IMR-90 (cell line): ENCODE measurements at regions not wholly inside any gene's neighbourhood (a gene's known extent, or its start where the extent isn't known, plus 50 kb on each side); places are given as distances from the start of the nearest gene placed in this dataset.

Experiments used
- ATAC-seq: fragments of 200-7000 bp; cut with Tn5 transposase; 2 replicates; pipeline ENCODE4 v1.9.1; 2020; ENCODE audit warnings: low read depth, mild to moderate bottlenecking, moderate library complexity
- BruUV-seq: library from RNA; stranded (reverse); fragments of 400-500 nt; replicated peaks from 2 replicates; lab custom pipeline; 2021; lab: Mats Ljungman, UMichigan
- CTCF ChIA-PET: fragments of 300-600 bp; formaldehyde crosslinking; extraction: SDS; loops from one replicate; lab custom pipeline; 2021; ENCODE audit warnings: antibody characterized with exemption; lab: Yijun Ruan, JAX
- POLR2A ChIA-PET: fragments of 300-600 bp; sonication (Branson Sonifier 250); formaldehyde crosslinking; loops from one replicate; lab custom pipeline; 2022; ENCODE audit warnings: antibody characterized with exemption; ENCODE audit not compliant: unreplicated experiment; lab: Charles Lee
- DNase-seq: peaks from one replicate; pipeline ENCODE4 v3.0.0; 2013
- H2AFZ ChIP-seq: replicated peaks from 2 replicates; pipeline ENCODE3; 2013; ENCODE audit warnings: low read length, mild to moderate bottlenecking; ENCODE audit not compliant: poor library complexity
- H2AK5ac ChIP-seq: 2 replicates; pipeline ENCODE4 v1.6.1; 2013; ENCODE audit warnings: low read depth, low read length, inconsistent platforms
- H2AK9ac ChIP-seq: replicated peaks from 2 replicates; pipeline ENCODE3; 2013; ENCODE audit warnings: mild to moderate bottlenecking, low read depth, low read length, moderate library complexity; ENCODE audit not compliant: poor library complexity
- H2BK120ac ChIP-seq: 2 replicates; pipeline ENCODE4 v1.6.1; 2013; ENCODE audit warnings: low read depth, low read length, inconsistent platforms
- H2BK15ac ChIP-seq: 3 replicates; pipeline ENCODE4 v1.6.1; 2013; ENCODE audit warnings: low read depth, low read length, inconsistent platforms
- H2BK20ac ChIP-seq: 2 replicates; pipeline ENCODE4 v1.6.1; 2013; ENCODE audit warnings: low read depth, mild to moderate bottlenecking, inconsistent platforms, low read length, moderate library complexity
- H2BK5ac ChIP-seq: 2 replicates; pipeline ENCODE4 v1.6.1; 2013; ENCODE audit warnings: mild to moderate bottlenecking, low read depth, low read length, inconsistent platforms; ENCODE audit not compliant: poor library complexity, severe bottlenecking
- H3K14ac ChIP-seq: replicated peaks from 2 replicates; pipeline ENCODE4 v1.6.1; 2013; ENCODE audit warnings: low read depth, low read length, inconsistent platforms
- H3K18ac ChIP-seq: 2 replicates; pipeline ENCODE4 v1.6.1; 2013; ENCODE audit warnings: low read depth, low read length, control low read depth
- H3K23ac ChIP-seq: 2 replicates; pipeline ENCODE4 v1.6.1; 2013; ENCODE audit warnings: low read depth, low read length, inconsistent platforms
- H3K27ac ChIP-seq: 2 replicates; pipeline ENCODE4 v1.5.1; 2013; ENCODE audit warnings: mild to moderate bottlenecking, control low read depth, low read length; ENCODE audit not compliant: insufficient read depth
- H3K27me3 ChIP-seq: 2 replicates; pipeline ENCODE4 v1.6.1; 2013; ENCODE audit warnings: low read length; ENCODE audit not compliant: control insufficient read depth, insufficient read depth
- H3K36me3 ChIP-seq: 2 replicates; pipeline ENCODE4 v1.6.1; 2013; ENCODE audit warnings: low read length, mixed read lengths; ENCODE audit not compliant: control insufficient read depth, insufficient read depth
- H3K4ac ChIP-seq: 2 replicates; pipeline ENCODE4 v1.6.1; 2013; ENCODE audit warnings: low read depth, low read length, inconsistent platforms
- H3K4me1 ChIP-seq: 2 replicates; pipeline ENCODE4 v1.6.1; 2013; ENCODE audit warnings: low read length, mixed read lengths; ENCODE audit not compliant: control insufficient read depth, insufficient read depth
- H3K4me2 ChIP-seq: 2 replicates; pipeline ENCODE4 v1.6.1; 2013; ENCODE audit warnings: low read depth, mild to moderate bottlenecking, control low read depth, low read length, moderate library complexity
- H3K4me3 ChIP-seq: 2 replicates; pipeline ENCODE4 v1.5.1; 2013; ENCODE audit warnings: low read depth, mild to moderate bottlenecking, control low read depth, low read length, moderate library complexity; ENCODE audit not compliant: insufficient read depth
- H3K56ac ChIP-seq: 2 replicates; pipeline ENCODE4 v1.6.1; 2013; ENCODE audit warnings: low read length, inconsistent platforms; ENCODE audit not compliant: insufficient read depth; ENCODE audit errors: extremely low read depth
- H3K79me1 ChIP-seq, 2 experiments: 2 replicates each; pipeline ENCODE4 v1.6.1; 2013; ENCODE audit warnings: low read length in 2 of 2, inconsistent platforms in 1 of 2, low read depth in 1 of 2
- H3K9ac ChIP-seq: 2 replicates; pipeline ENCODE4 v1.6.1; 2013; ENCODE audit warnings: low read depth, low read length, control low read depth
- H3K9me1 ChIP-seq: 2 replicates; pipeline ENCODE4 v1.6.1; 2013; ENCODE audit warnings: low read length, inconsistent platforms; ENCODE audit not compliant: insufficient read depth
- H3K9me3 ChIP-seq: 2 replicates; pipeline ENCODE4 v1.6.1; 2013; ENCODE audit warnings: low read length; ENCODE audit not compliant: control insufficient read depth, insufficient read depth
- H4K20me1 ChIP-seq: 2 replicates; pipeline ENCODE4 v1.6.1; 2013; ENCODE audit warnings: low read length, inconsistent platforms; ENCODE audit not compliant: insufficient read depth
- H4K5ac ChIP-seq: 2 replicates; pipeline ENCODE4 v1.6.1; 2013; ENCODE audit warnings: mild to moderate bottlenecking, low read depth, low read length, control low read depth
- H4K8ac ChIP-seq, 2 experiments: 2 replicates each; pipeline ENCODE4 v1.6.1; 2013; ENCODE audit warnings: low read depth in 2 of 2, low read length in 2 of 2, control low read depth in 1 of 2, inconsistent platforms in 1 of 2
- H4K91ac ChIP-seq: 2 replicates; pipeline ENCODE4 v1.6.1; 2013; ENCODE audit warnings: low read depth, low read length, inconsistent platforms; ENCODE audit not compliant: insufficient read depth
- BHLHE40 ChIP-seq: fragments of 150-350 bp; IDR thresholded peaks from 2 replicates; pipeline ENCODE4 v1.6.1; 2016; ENCODE audit warnings: mild to moderate bottlenecking, low read depth, low read length
- CEBPB ChIP-seq: IDR thresholded peaks from 2 replicates; pipeline ENCODE4 v1.6.1; 2012; ENCODE audit warnings: low read depth, low read length, improper control_type of control experiment
- CHD1 ChIP-seq: IDR thresholded peaks from 2 replicates; pipeline ENCODE4 v1.6.1; 2012; ENCODE audit warnings: low read depth, low read length, improper control_type of control experiment
- FOS ChIP-seq: fragments of 150-350 bp; IDR thresholded peaks from 2 replicates; pipeline ENCODE4 v1.6.1; 2016; ENCODE audit warnings: low read depth, low read length
- MAFK ChIP-seq: IDR thresholded peaks from 2 replicates; pipeline ENCODE4 v1.6.1; 2012; ENCODE audit warnings: low read depth, low read length, improper control_type of control experiment
- MAZ ChIP-seq: IDR thresholded peaks from 2 replicates; pipeline ENCODE4 v1.6.1; 2012; ENCODE audit warnings: low read depth, mild to moderate bottlenecking, low read length, improper control_type of control experiment, moderate library complexity, borderline replicate concordance
- MXI1 ChIP-seq: IDR thresholded peaks from 2 replicates; pipeline ENCODE4 v1.6.1; 2012; ENCODE audit warnings: low read depth, mild to moderate bottlenecking, low read length, moderate library complexity, borderline replicate concordance
- POLR2A ChIP-seq: IDR thresholded peaks from 2 replicates; pipeline ENCODE4 v1.6.1; 2012; ENCODE audit warnings: mild to moderate bottlenecking, low read depth, low read length
- RCOR1 ChIP-seq: IDR thresholded peaks from 2 replicates; pipeline ENCODE4 v1.6.1; 2012; ENCODE audit warnings: mild to moderate bottlenecking, low read length, improper control_type of control experiment; ENCODE audit not compliant: insufficient replicate concordance
- RFX5 ChIP-seq: IDR thresholded peaks from 2 replicates; pipeline ENCODE4 v1.8.0; 2012; ENCODE audit warnings: low read depth, mild to moderate bottlenecking, low read length, moderate library complexity
- WGBS, 2 experiments: methylation state at CpG; one replicate each; pipeline versions ENCODE4 v1.1.5 to v1.1.7; 2013; ENCODE audit warnings: missing lambda C conversion rate in 2 of 2; ENCODE audit not compliant: insufficient read length in 1 of 2; ENCODE audit errors: extremely low coverage in 2 of 2; 5-methylcytosine and 5-hydroxymethylcytosine counted together
- dilution Hi-C: fragments of 300-500 bp; cut with HindIII; formaldehyde crosslinking; loops from one replicate; pipeline ENCODE4 v1.14.3; 2018; ENCODE audit warnings: low sequenced_read_pairs; ENCODE audit not compliant: unreplicated experiment
- in situ Hi-C: fragments of 300-500 bp; cut with MboI; formaldehyde crosslinking; loops from 3 replicates; pipeline ENCODE4 v1.14.3; 2019; ENCODE audit warnings: low sequenced_read_pairs, inconsistent platforms, mixed read lengths
- intact Hi-C: fragments of 100-400 bp; cut with micrococcal nuclease; formaldehyde crosslinking; loops from 2 replicates; pipeline ENCODE4 v1.10.0; 2022
- TF ChIP-seq, protein P1 (sequence below): fragments of 150-350 bp; IDR thresholded peaks from 2 replicates; pipeline ENCODE4 v1.6.1; 2016; ENCODE audit warnings: low read depth, mild to moderate bottlenecking, low read length, moderate library complexity, borderline replicate concordance
- TF ChIP-seq, protein P2 (sequence below): fragments of 150-350 bp; IDR thresholded peaks from 2 replicates; pipeline ENCODE4 v1.6.1; 2017; ENCODE audit warnings: mild to moderate bottlenecking, antibody characterized with exemption, low read length, low read depth
- TF ChIP-seq, protein P3 (sequence below): conservative IDR thresholded peaks from 2 replicates; pipeline ENCODE4 v1.5.1; 2012; ENCODE audit warnings: mild to moderate bottlenecking, low read depth, low read length, improper control_type of control experiment

DNA sequence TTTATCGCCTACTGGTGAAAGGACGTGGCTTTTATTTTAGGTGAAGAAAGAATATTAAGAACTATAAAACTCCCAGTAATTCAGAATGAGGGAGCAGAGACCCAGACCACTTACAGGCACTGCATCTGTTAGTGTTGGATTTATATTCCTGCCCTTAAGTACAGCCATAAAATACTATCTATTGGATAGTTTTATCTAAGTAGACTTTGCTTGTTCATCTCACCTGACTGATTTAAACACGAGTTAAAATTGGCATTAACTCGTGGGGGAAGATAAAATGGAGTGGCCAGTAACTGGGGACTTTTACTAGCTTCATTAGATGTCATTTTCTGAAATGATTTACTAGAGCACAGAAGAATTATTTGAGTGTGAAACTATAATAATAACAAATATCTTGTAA is 1377.5 kb upstream of the TMEM132C start:
- H3K9ac ChIP-seq: no peak overlapping the region
- H2BK120ac ChIP-seq: no peak overlapping the region
- in situ Hi-C loops: no loop called here
- H3K9me3 ChIP-seq: peaks cover 8% of the 10 kb centered on the region; the same call in 1 of the 2 replicates
- no peak for DNase-seq
- no peak overlapping the region for H4K8ac ChIP-seq
- H3K18ac ChIP-seq: no peak overlapping the region
- H3K23ac ChIP-seq: no peak overlapping the region
- H3K4me1 ChIP-seq: no peaks in the 10 kb centered on the region
- H3K4me3 ChIP-seq: no peak overlapping the region
- TF ChIP-seq RCOR1 (no peak), CEBPB (no peak), MAFK (no peak), CHD1 (no peak), POLR2A (no peak), MXI1 (no peak), BHLHE40 (no peak), RFX5 (no peak), FOS (no peak), MAZ (no peak)
- TF ChIP-seq, protein P1, sequence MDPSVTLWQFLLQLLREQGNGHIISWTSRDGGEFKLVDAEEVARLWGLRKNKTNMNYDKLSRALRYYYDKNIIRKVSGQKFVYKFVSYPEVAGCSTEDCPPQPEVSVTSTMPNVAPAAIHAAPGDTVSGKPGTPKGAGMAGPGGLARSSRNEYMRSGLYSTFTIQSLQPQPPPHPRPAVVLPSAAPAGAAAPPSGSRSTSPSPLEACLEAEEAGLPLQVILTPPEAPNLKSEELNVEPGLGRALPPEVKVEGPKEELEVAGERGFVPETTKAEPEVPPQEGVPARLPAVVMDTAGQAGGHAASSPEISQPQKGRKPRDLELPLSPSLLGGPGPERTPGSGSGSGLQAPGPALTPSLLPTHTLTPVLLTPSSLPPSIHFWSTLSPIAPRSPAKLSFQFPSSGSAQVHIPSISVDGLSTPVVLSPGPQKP: no peak
- TF ChIP-seq, protein P2, sequence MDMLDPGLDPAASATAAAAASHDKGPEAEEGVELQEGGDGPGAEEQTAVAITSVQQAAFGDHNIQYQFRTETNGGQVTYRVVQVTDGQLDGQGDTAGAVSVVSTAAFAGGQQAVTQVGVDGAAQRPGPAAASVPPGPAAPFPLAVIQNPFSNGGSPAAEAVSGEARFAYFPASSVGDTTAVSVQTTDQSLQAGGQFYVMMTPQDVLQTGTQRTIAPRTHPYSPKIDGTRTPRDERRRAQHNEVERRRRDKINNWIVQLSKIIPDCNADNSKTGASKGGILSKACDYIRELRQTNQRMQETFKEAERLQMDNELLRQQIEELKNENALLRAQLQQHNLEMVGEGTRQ: no peak
- TF ChIP-seq, protein P3, sequence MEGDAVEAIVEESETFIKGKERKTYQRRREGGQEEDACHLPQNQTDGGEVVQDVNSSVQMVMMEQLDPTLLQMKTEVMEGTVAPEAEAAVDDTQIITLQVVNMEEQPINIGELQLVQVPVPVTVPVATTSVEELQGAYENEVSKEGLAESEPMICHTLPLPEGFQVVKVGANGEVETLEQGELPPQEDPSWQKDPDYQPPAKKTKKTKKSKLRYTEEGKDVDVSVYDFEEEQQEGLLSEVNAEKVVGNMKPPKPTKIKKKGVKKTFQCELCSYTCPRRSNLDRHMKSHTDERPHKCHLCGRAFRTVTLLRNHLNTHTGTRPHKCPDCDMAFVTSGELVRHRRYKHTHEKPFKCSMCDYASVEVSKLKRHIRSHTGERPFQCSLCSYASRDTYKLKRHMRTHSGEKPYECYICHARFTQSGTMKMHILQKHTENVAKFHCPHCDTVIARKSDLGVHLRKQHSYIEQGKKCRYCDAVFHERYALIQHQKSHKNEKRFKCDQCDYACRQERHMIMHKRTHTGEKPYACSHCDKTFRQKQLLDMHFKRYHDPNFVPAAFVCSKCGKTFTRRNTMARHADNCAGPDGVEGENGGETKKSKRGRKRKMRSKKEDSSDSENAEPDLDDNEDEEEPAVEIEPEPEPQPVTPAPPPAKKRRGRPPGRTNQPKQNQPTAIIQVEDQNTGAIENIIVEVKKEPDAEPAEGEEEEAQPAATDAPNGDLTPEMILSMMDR: no peak
- no peak overlapping the region for H3K14ac ChIP-seq
- ChIA-PET CTCF (no interaction called here), POLR2A (no interaction called here)
- no peaks in the 10 kb centered on the region for H3K27me3 ChIP-seq
- no peak overlapping the region for H2BK20ac ChIP-seq
- no peak overlapping the region for H2BK5ac ChIP-seq
- H2AK9ac ChIP-seq: no peak overlapping the region
- H2AFZ ChIP-seq: no peak overlapping the region
- BruUV-seq: no TSS peak
- intact Hi-C loops: no loop called here
- H2BK15ac ChIP-seq: no peak overlapping the region
- H3K4ac ChIP-seq: no peak overlapping the region
- dilution Hi-C loops: no loop called here
- no peak overlapping the region for H2AK5ac ChIP-seq
- no peaks in the 10 kb centered on the region for H3K36me3 ChIP-seq
- no peaks in the 10 kb centered on the region for H3K79me1 ChIP-seq
- no peak overlapping the region for H3K56ac ChIP-seq
- no peak overlapping the region for H3K4me2 ChIP-seq
- no CpG with 5 or more reads among the region's 4 CpGs for WGBS, 2 experiments
- no peak overlapping the region for H4K91ac ChIP-seq
- H3K9me1 ChIP-seq: no peaks in the 10 kb centered on the region
- no peak overlapping the region for H3K27ac ChIP-seq
- no peak for ATAC-seq
- H4K5ac ChIP-seq: no peak overlapping the region
- H4K20me1 ChIP-seq: no peaks in the 10 kb centered on the region
